ENCODE measurements at regions not wholly inside any gene's neighbourhood (a gene's known extent, or its start where the extent isn't known, plus 50 kb on each side); places are given as distances from the start of the nearest gene placed in this dataset.
"Not testable (repeated sequence)": the region's sequence is repeated elsewhere in the genome, so short reads cannot be mapped to it uniquely, and the experiment has no call there.

DNA sequence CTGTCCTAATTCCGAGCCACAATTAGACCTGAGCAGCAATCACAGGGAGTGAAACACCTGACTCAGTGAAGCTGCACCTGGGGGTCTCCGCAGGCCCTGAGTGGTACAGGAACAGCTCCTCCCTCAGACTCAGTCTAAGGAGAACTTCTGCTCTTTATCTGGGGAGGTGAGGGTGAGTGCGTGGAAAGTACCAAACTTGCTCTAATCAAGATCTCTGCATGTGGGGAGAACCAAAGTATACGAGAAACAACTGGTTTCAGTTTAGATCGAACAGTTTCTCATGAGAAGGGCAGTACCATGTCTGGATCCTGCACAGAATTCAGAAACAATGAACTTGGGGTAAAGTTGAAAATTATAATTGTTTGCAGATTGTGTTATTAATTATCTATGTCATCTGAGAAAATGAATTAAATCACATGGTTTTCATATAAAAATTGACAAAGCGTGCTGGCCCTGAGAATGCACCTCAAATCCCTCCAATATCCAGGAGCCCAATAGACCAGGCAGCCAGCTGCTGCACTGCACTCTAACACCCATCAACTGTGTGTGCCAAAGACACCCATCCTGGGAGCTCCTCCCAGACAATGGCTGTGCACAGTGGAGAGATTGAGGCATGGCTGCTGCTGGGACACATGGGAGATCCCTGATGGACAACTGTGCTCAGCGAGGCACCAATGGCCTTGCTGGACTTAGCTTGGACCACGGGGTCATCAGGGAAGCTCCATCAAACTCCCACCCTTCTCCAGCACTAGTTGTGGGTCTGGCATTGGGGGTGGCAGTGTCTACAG lies 803.8 kb downstream of the TMEM121 start:
- H3K9me3 ChIP-seq (ENCODE audit: low read length); H4K20me1 ChIP-seq (ENCODE audit: insufficient read depth, low read length); in situ Hi-C loops (cut with HindIII; ENCODE audit: extremely low pct_ligation_motif_present, low pct_unique_long_range_greater_than_20kb); intact Hi-C loops (cut with micrococcal nuclease; ENCODE audit: unreplicated experiment); H3K4me2 ChIP-seq (ENCODE audit: low read depth, low read length); CTCF ChIA-PET (ENCODE audit: low intra/inter-chr PET ratio, low total read pairs); H3K4me1 ChIP-seq (ENCODE audit: insufficient read depth, low read length); H3K36me3 ChIP-seq (replicated peaks in 1 of 2; ENCODE audit: control insufficient read depth in 1 of 2, insufficient read depth in 2 of 2, low read length in 2 of 2); H2AFZ ChIP-seq (ENCODE audit: low read length); H3K9ac ChIP-seq (ENCODE audit: insufficient read depth, low read depth, low read length); H3K4me3 ChIP-seq (replicated peaks in 1 of 3; ENCODE audit: insufficient read depth in 1 of 3, low read depth in 2 of 3, low read length in 3 of 3); ATAC-seq; POLR2A ChIA-PET; H3K27ac ChIP-seq (ENCODE audit: extremely low read length, insufficient read depth, low read length); H3K79me2 ChIP-seq (ENCODE audit: insufficient read depth, low read length); H3K27me3 ChIP-seq (ENCODE audit: control insufficient read depth in 1 of 2, insufficient read depth in 2 of 2, low read length in 2 of 2); FAIRE-seq; DNase-seq (ENCODE audit: low spot score); BruUV-seq (replicated peaks): not testable (repeated sequence)
- WGBS (ENCODE audit: low lambda C conversion rate): 4% methylated on average over 6 of the region's 8 CpGs

DNA sequence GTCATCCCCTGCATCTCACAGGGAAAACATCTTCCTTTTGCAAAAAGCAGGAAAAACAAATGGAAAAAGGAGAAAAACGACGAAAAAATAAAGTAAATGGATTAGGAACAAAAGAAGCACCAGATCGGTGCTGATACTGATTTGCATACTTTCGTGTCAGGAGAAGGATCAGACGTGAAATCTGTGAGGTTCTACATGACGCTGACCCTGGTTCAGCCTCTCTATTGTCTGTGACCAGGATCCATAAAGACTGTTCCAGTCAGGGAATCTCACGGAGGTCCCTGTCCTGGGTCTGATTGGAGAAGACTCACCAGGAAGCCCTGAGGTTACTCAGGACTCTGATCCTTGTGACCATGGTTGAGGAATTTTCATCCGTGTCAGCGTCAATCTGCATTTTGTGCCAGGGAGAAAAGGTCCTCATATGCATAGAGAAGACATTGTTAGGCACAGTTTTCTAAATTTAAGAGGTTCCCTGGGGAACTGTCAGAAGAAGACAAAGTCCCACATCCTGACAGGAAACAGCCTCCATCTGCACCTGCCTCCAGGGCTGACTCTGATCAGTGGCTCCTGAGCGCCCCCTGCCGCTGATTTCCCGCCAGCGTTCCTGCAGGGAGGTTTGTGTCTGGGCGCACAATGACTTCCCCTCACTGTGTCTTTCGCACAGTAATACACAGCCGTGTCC lies 808.2 kb downstream of the TMEM121 start:
- H3K27ac ChIP-seq (ENCODE audit: extremely low read length, insufficient read depth, low read length); FAIRE-seq; H2AFZ ChIP-seq (ENCODE audit: low read length); POLR2A ChIA-PET; H3K4me1 ChIP-seq (ENCODE audit: insufficient read depth, low read length); H4K20me1 ChIP-seq (ENCODE audit: insufficient read depth, low read length); H3K27me3 ChIP-seq (ENCODE audit: control insufficient read depth in 1 of 2, insufficient read depth in 2 of 2, low read length in 2 of 2); intact Hi-C loops (cut with micrococcal nuclease; ENCODE audit: unreplicated experiment); H3K36me3 ChIP-seq (replicated peaks in 1 of 2; ENCODE audit: control insufficient read depth in 1 of 2, insufficient read depth in 2 of 2, low read length in 2 of 2); H3K9ac ChIP-seq (ENCODE audit: insufficient read depth, low read depth, low read length); H3K4me2 ChIP-seq (ENCODE audit: low read depth, low read length); H3K4me3 ChIP-seq (replicated peaks in 1 of 3; ENCODE audit: insufficient read depth in 1 of 3, low read depth in 2 of 3, low read length in 3 of 3); H3K9me3 ChIP-seq (ENCODE audit: low read length); H3K79me2 ChIP-seq (ENCODE audit: insufficient read depth, low read length); DNase-seq (ENCODE audit: low spot score); in situ Hi-C loops (cut with HindIII; ENCODE audit: extremely low pct_ligation_motif_present, low pct_unique_long_range_greater_than_20kb); CTCF ChIA-PET (ENCODE audit: low intra/inter-chr PET ratio, low total read pairs); BruUV-seq (replicated peaks): not testable (repeated sequence)
- peak; percentile 74 for ATAC-seq
- TF ChIP-seq, protein P1, sequence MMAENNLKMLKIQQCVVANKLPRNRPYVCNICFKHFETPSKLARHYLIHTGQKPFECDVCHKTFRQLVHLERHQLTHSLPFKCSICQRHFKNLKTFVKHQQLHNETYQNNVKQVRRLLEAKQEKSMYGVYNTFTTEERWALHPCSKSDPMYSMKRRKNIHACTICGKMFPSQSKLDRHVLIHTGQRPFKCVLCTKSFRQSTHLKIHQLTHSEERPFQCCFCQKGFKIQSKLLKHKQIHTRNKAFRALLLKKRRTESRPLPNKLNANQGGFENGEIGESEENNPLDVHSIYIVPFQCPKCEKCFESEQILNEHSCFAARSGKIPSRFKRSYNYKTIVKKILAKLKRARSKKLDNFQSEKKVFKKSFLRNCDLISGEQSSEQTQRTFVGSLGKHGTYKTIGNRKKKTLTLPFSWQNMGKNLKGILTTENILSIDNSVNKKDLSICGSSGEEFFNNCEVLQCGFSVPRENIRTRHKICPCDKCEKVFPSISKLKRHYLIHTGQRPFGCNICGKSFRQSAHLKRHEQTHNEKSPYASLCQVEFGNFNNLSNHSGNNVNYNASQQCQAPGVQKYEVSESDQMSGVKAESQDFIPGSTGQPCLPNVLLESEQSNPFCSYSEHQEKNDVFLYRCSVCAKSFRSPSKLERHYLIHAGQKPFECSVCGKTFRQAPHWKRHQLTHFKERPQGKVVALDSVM (CRISPR knock-in tag; IDR thresholded peaks at IDR 0.05): peak; percentile 27; the same call in 1 of the 2 replicates
- TF ChIP-seq, protein P2, sequence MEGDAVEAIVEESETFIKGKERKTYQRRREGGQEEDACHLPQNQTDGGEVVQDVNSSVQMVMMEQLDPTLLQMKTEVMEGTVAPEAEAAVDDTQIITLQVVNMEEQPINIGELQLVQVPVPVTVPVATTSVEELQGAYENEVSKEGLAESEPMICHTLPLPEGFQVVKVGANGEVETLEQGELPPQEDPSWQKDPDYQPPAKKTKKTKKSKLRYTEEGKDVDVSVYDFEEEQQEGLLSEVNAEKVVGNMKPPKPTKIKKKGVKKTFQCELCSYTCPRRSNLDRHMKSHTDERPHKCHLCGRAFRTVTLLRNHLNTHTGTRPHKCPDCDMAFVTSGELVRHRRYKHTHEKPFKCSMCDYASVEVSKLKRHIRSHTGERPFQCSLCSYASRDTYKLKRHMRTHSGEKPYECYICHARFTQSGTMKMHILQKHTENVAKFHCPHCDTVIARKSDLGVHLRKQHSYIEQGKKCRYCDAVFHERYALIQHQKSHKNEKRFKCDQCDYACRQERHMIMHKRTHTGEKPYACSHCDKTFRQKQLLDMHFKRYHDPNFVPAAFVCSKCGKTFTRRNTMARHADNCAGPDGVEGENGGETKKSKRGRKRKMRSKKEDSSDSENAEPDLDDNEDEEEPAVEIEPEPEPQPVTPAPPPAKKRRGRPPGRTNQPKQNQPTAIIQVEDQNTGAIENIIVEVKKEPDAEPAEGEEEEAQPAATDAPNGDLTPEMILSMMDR (CRISPR knock-in tag; IDR thresholded peaks at IDR 0.05): peak; percentile 72
- 9% methylated on average over 16 of the region's 16 CpGs for WGBS (ENCODE audit: low lambda C conversion rate)

DNA sequence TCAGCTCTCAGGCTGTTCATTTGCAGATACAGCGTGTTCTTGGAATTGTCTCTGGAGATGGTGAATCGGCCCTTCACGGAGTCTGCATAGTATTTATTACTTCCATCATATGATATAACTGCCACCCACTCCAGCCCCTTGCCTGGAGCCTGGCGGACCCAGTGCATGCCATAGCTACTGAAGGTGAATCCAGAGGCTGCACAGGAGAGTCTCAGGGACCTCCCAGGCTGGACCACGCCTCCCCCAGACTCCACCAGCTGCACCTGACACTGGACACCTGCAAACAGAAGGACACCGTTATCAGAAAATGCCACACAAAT lies 808.7 kb downstream of the TMEM121 start:
- H4K20me1 ChIP-seq (ENCODE audit: insufficient read depth, low read length); H3K9me3 ChIP-seq (ENCODE audit: low read length); BruUV-seq (replicated peaks); H3K27me3 ChIP-seq (ENCODE audit: control insufficient read depth in 1 of 2, insufficient read depth in 2 of 2, low read length in 2 of 2); H3K9ac ChIP-seq (ENCODE audit: insufficient read depth, low read depth, low read length); H3K79me2 ChIP-seq (ENCODE audit: insufficient read depth, low read length); CTCF ChIA-PET (ENCODE audit: low intra/inter-chr PET ratio, low total read pairs); H3K36me3 ChIP-seq (replicated peaks in 1 of 2; ENCODE audit: control insufficient read depth in 1 of 2, insufficient read depth in 2 of 2, low read length in 2 of 2); intact Hi-C loops (cut with micrococcal nuclease; ENCODE audit: unreplicated experiment); FAIRE-seq; H3K4me2 ChIP-seq (ENCODE audit: low read depth, low read length); POLR2A ChIA-PET; H3K4me1 ChIP-seq (ENCODE audit: insufficient read depth, low read length); H3K27ac ChIP-seq (ENCODE audit: extremely low read length, insufficient read depth, low read length); H3K4me3 ChIP-seq (replicated peaks in 1 of 3; ENCODE audit: insufficient read depth in 1 of 3, low read depth in 2 of 3, low read length in 3 of 3); in situ Hi-C loops (cut with HindIII; ENCODE audit: extremely low pct_ligation_motif_present, low pct_unique_long_range_greater_than_20kb); DNase-seq (ENCODE audit: low spot score); H2AFZ ChIP-seq (ENCODE audit: low read length): not testable (repeated sequence)
- WGBS (ENCODE audit: low lambda C conversion rate): 29% methylated on average over 6 of the region's 6 CpGs
- ATAC-seq: peak; percentile 53

Data from HepG2 (cell line).